Right hindlimb (tissue), 1 donor: ENCODE measurements at regions not wholly inside any gene's neighbourhood (a gene's known extent, or its start where the extent isn't known, plus 50 kb on each side); places are given as distances from the start of the nearest gene placed in this dataset.

Source experiments
- DNase-seq: peaks from one replicate; pipeline ENCODE4 v3.0.0-alpha.2; 2018

DNA sequence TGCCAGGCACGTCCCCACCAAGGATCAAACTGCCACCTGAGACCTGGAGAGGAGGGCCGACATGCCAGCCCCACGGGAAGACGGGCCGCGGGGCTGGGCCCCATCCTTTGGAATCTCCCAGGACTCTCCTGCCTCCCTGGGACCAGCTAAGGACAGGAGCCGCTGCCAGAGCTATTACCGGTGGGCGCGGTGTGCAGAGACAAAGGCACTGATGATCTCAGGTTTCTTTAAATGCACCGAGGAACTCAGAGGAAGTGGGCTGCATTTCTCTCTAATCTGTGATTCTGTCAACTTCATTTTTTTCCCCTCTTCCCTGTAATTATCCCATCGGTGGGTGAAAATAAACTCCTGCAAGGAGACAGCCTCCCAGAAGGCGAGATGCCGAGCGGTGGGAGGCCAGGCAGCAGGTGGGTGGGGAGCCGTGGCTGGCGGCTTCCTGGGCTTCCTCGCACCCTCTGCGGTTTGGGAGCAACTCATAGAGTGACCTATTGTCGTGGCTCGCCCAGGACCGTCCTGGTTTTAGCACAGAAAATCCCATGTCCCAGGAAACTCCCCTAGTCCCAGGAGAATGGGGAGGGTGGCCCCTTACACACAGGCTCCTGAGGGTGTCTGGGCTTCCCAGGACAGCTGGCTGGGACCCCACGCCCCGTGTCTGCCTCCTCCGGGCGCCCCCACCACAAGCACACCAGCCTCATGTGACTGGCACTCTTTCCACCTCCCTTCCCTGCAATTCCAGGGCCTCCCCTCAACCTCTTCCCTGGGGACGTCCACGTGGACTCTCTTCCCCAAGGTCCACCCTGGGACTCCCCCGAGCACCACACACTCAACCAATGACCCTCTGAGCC, 62.3 kb upstream of the ADRA2C start:
- DNase-seq, result no peak

GRCh38 chr4:3703343-3703676, 62.9 kb upstream of the ADRA2C start:
- DNase-seq, result no peak

DNA sequence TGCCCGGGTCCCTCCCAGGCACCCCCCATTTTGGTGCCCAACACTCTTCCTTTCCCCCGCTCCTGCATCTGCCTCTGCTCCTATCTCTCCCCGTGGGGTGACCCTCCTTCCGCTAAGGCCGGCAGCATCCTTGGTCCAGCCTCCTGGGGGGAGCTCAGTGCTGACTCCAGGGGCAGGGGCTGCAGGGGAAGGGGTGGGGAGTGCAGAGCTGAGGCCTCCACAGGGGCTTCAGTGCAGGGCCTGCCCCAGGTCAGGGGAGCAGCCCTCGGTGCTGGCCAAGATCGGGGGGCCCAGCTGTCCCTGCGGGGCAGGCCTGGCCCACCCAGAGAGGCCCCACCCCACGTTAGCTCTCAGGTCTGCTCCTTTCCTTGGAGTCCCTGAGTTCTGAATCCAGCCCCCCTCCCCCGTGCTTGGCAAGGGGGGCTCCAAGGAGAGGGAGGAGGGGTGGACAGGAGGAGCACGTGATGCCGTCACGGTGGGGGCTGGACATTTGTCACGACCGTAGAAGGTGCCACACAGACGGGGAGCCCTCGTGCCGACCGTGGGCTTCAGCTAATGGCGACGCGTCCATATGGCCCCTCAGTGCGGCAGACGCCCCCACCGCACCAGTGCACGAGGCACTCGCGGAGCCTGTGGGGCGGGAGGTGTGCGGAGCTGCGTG, 63.5 kb upstream of the ADRA2C start:
- DNase-seq, result no peak

- no peak for DNase-seq
These were observed 64.2 kb upstream of the ADRA2C start for GRCh38 chr4:3701736-3702560.

GRCh38 chr4:3701271-3701734, 64.9 kb upstream of the ADRA2C start:
- no peak for DNase-seq

DNA sequence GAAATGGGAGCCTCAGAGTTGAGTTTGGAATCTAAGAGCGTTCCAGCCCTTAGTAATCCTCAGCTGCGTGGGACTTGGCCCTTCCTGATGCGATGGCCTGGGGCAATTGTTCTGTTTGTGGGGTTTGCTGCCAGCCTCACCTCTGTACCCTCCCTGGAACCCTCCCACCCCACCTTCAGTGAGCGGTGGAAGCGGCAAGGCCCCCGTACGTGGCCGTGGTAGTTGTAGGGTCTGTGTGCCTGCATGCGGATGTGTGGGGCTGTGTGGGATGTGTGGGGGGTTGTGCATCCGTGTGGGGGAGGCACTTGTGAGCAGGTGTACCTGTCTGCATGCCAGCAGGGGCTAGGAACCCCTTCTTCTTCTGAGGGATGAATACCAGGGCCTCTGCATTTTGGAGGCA, 65.4 kb upstream of the ADRA2C start:
- no peak for DNase-seq

GRCh38 chr4:3700223-3700622, 66.0 kb upstream of the ADRA2C start:
- DNase-seq, result no peak

- DNase-seq, result no peak
These were observed 66.5 kb upstream of the ADRA2C start for GRCh38 chr4:3699678-3700077.

DNA sequence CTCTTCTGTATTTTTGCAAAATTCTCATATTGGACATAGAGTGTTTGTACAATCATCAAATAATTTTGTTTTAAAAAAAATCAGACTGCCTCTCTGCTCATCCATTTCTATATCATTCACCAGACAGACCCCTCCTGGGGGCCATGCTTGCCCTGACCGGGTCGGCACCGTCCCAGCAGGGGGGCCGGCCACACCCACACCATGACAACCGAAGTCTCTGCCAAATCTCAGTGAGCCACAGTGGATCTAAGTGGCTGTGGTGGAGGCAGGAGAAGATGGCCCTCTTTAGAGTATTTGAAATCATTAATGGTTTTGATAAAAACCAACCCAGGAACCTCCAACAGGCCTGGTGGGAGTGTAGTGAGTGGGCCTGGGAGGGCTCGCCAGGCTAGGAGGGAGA, 66.9 kb upstream of the ADRA2C start:
- DNase-seq, result no peak

DNA sequence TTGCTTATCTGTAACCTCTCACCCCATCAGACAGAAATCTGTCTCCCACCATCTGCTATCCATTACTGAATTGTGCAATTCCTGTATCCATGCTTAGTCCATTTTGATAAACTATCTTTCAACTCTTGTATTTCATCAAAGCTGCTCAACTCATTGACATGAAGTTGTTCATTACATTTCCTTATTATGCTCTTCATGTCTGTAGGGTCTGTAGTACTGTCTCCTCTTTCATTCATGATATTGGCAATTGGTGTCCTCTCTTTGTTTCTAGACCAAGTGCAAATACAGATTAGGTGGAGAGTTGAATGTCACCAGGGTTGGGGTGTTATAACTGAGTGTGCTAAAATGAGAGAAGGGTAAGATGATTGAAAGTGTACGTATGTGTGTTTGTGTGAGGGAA, 69.2 kb upstream of the ADRA2C start:
- DNase-seq, result no peak

GRCh38 chr4:3690551-3691152, 75.5 kb upstream of the ADRA2C start:
- no peak for DNase-seq

DNA sequence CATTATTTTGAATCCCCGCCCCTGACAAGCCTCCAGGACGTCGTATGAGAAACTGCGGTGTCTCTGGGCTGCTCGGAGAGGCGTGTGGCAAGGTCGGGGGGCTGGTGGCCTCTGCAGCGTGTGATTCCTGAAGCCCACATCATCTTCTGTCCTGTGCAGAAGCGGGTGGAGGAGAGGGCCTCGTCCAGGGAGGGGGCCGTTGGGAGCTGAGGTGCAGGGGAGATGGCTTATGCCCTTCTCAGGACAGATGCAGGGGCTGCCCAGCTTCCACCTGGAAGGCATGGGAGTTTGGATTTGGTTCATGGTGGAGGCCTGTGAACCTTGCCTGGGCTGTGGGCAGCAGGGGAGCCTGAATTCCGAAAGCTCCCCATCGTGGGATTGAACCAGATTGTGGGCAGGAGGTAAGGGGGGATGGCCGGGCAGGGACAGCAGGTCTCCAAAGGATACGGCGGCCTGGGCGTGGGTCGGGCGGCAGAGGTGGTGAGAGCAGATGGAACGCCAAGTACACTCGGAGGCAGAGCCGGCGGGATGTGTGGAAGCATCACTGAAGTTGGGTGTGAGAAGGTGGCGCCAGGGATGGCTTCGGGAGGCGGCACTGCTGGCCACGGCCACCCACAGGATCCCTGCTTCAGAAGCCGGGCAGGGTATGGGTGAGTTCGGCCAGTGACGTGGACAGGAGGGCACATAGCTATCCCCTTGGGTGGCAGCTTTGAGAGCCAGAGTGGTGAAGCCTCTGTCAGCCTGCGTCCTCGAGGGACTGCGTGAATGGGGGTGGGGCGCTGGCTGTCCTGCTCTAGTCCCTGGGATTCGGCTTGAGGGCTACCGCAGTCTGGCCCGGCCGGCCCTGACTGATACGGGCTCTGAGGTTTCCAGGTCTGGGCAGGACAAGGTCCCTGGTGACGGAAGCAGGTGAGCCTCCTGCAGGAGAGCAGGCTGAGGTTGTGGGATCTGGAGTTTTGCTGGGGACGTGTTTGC, 76.3 kb upstream of the ADRA2C start:
- DNase-seq, result no peak

DNA sequence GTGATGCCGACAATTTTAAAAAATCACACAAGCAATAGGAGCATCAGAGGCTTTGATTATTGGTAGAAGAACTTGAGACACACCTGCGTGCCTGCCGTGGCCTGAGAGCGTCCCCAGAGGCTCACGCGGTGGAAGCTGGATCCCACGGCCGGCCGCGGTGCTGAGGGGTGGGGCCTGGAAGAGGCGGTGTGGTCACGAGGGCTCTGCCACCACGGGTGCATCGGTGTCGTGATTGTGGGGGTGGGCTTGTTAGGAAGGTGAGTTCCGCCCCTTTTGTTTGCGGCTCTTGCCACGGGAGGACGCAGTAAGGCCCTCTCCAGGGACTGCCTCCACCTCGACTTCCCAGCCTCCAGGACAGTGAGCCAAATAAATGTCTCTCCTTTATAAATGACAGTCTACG, 77.2 kb upstream of the ADRA2C start:
- DNase-seq, result no peak

- no peak for DNase-seq
These were observed 77.9 kb upstream of the ADRA2C start for GRCh38 chr4:3688018-3688998.

DNA sequence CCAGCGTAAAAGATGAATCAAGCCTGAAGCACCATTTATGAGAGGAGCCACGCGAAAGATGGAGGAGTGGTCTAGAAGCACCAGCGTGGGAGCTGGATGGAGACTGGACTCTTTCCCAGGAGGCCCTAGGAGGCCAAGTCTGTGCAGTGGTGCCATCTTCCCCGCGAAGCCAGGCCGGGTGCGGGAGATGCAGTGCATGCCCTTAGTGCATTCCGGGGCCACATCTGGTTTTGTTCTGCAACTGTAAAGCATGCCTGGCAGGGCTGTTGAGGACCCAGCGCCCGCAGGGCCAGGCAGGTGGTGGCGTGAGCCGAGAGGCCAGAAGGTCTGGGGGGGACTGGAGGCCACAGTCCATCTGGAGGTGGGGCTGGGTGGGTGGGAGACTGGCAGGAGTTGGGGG, 78.6 kb upstream of the ADRA2C start:
- no peak for DNase-seq

GRCh38 chr4:3686753-3687152, 79.4 kb upstream of the ADRA2C start:
- DNase-seq, result no peak

GRCh38 chr4:3685081-3685645, 81.0 kb upstream of the ADRA2C start:
- DNase-seq, result no peak

DNA sequence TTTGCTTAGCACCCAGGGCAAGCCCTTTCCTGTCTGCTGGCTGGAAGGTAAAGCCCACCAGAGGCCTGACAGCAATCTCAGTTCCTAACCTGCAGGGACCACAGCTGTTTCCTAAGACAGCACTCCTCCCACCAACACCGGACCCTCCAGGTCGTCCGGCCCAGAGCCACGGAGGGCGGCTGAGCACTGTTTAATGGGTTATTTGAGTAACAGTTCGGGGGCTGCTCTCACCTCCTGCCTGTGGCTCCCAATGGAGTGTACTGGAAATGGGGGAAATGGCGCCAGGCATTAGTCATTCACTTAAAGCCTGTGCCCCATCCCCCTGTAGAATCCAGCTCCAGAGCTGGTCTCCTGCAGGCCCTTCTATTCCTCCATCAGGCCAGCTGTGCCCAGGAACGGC, 81.6 kb upstream of the ADRA2C start:
- DNase-seq, result no peak

GRCh38 chr4:3683744-3684421, 82.3 kb upstream of the ADRA2C start:
- no peak for DNase-seq
